ENCODE measurements at regions not wholly inside any gene's neighbourhood (a gene's known extent, or its start where the extent isn't known, plus 50 kb on each side); places are given as distances from the start of the nearest gene placed in this dataset.

GRCh38 chr9:109872901-109873300 lies 92.9 kb downstream of the PALM2AKAP2 start:
- H3K4me3 Mint-ChIP-seq (ENCODE audit: unreplicated experiment), result no peak overlapping the region
- no peaks in the 10 kb centered on the region for H3K27me3 Mint-ChIP-seq (ENCODE audit: unreplicated experiment)
- peaks cover 10% of the 10 kb centered on the region for H3K4me1 Mint-ChIP-seq (ENCODE audit: unreplicated experiment)
- H3K27ac Mint-ChIP-seq (ENCODE audit: unreplicated experiment), result no peak overlapping the region
- H3K36me3 Mint-ChIP-seq (ENCODE audit: unreplicated experiment), result peaks cover 5% of the 10 kb centered on the region
- TF ChIP-seq CTCF (IDR thresholded peaks at IDR 0.05), result no peak
- no peaks in the 10 kb centered on the region for H3K9me3 Mint-ChIP-seq (ENCODE audit: unreplicated experiment)
- no peak for DNase-seq (ENCODE audit: extremely low spot score, unreplicated experiment)

- no peak overlapping the region for H3K4me3 Mint-ChIP-seq (ENCODE audit: unreplicated experiment)
- peaks cover 7% of the 10 kb centered on the region for H3K36me3 Mint-ChIP-seq (ENCODE audit: unreplicated experiment)
- no peak overlapping the region for H3K27ac Mint-ChIP-seq (ENCODE audit: unreplicated experiment)
Observed at GRCh38 chr9:109875495-109876129, 95.6 kb downstream of the PALM2AKAP2 start.

GRCh38 chr9:109880276-109881169 lies 100.5 kb downstream of the PALM2AKAP2 start:
- H3K27me3 Mint-ChIP-seq (ENCODE audit: unreplicated experiment), result no peaks in the 10 kb centered on the region
- no peak for DNase-seq (ENCODE audit: extremely low spot score, unreplicated experiment)
- peaks cover 11% of the 10 kb centered on the region for H3K4me1 Mint-ChIP-seq (ENCODE audit: unreplicated experiment)
- H3K4me3 Mint-ChIP-seq (ENCODE audit: unreplicated experiment), result no peak overlapping the region
- H3K9me3 Mint-ChIP-seq (ENCODE audit: unreplicated experiment), result no peaks in the 10 kb centered on the region
- TF ChIP-seq CTCF (IDR thresholded peaks at IDR 0.05), result peak; percentile 61
- H3K27ac Mint-ChIP-seq (ENCODE audit: unreplicated experiment), result no peak overlapping the region
- peaks cover 8% of the 10 kb centered on the region for H3K36me3 Mint-ChIP-seq (ENCODE audit: unreplicated experiment)

More at GRCh38 chr9:109875495-109876129, 95.6 kb downstream of the PALM2AKAP2 start:
- DNase-seq (ENCODE audit: extremely low spot score, unreplicated experiment), result no peak
- TF ChIP-seq CTCF (IDR thresholded peaks at IDR 0.05), result no peak
- Mint-ChIP-seq H3K9me3 (ENCODE audit: unreplicated experiment) (no peaks in the 10 kb centered on the region), H3K27me3 (ENCODE audit: unreplicated experiment) (no peaks in the 10 kb centered on the region), H3K4me1 (ENCODE audit: unreplicated experiment) (no peaks in the 10 kb centered on the region)

GRCh38 chr9:109883623-109884022 lies 103.6 kb downstream of the PALM2AKAP2 start:
- TF ChIP-seq CTCF (IDR thresholded peaks at IDR 0.05), result no peak
- no peaks in the 10 kb centered on the region for H3K9me3 Mint-ChIP-seq (ENCODE audit: unreplicated experiment)
- H3K4me3 Mint-ChIP-seq (ENCODE audit: unreplicated experiment), result no peak overlapping the region

GRCh38 chr9:109886041-109886440 lies 106.0 kb downstream of the PALM2AKAP2 start:
- H3K4me3 Mint-ChIP-seq (ENCODE audit: unreplicated experiment), result no peak overlapping the region
- no peaks in the 10 kb centered on the region for H3K9me3 Mint-ChIP-seq (ENCODE audit: unreplicated experiment)
- TF ChIP-seq CTCF (IDR thresholded peaks at IDR 0.05), result no peak
- H3K27ac Mint-ChIP-seq (ENCODE audit: unreplicated experiment), result peak overlapping the region; percentile 34
- peaks cover 50% of the 10 kb centered on the region for H3K4me1 Mint-ChIP-seq (ENCODE audit: unreplicated experiment)
- peaks cover 11% of the 10 kb centered on the region for H3K36me3 Mint-ChIP-seq (ENCODE audit: unreplicated experiment)
- DNase-seq (ENCODE audit: extremely low spot score, unreplicated experiment), result no peak
- no peaks in the 10 kb centered on the region for H3K27me3 Mint-ChIP-seq (ENCODE audit: unreplicated experiment)

More at GRCh38 chr9:109883623-109884022, 103.6 kb downstream of the PALM2AKAP2 start:
- H3K4me1 Mint-ChIP-seq (ENCODE audit: unreplicated experiment), result peaks cover 35% of the 10 kb centered on the region
- peaks cover 10% of the 10 kb centered on the region for H3K36me3 Mint-ChIP-seq (ENCODE audit: unreplicated experiment)
- H3K27me3 Mint-ChIP-seq (ENCODE audit: unreplicated experiment), result no peaks in the 10 kb centered on the region
- no peak overlapping the region for H3K27ac Mint-ChIP-seq (ENCODE audit: unreplicated experiment)
- DNase-seq (ENCODE audit: extremely low spot score, unreplicated experiment), result peak; percentile 36

All from osteocyte (in vitro differentiated cells).